ENCODE measurements at regions not wholly inside any gene's neighbourhood (a gene's known extent, or its start where the extent isn't known, plus 50 kb on each side); places are given as distances from the start of the nearest gene placed in this dataset.

GRCh38 chr6:71403422-71404134, 115.0 kb downstream of the OGFRL1 start:
- no peak for TF ChIP-seq CTCF (conservative IDR thresholded peaks at IDR 0.05; ENCODE audit: low read length)
- TF ChIP-seq EZH2phosphoT487 (IDR thresholded peaks at IDR 0.05; ENCODE audit: borderline replicate concordance, low read depth, low read length), result no peak
